ENCODE measurements at regions not wholly inside any gene's neighbourhood (a gene's known extent, or its start where the extent isn't known, plus 50 kb on each side); places are given as distances from the start of the nearest gene placed in this dataset.

DNA sequence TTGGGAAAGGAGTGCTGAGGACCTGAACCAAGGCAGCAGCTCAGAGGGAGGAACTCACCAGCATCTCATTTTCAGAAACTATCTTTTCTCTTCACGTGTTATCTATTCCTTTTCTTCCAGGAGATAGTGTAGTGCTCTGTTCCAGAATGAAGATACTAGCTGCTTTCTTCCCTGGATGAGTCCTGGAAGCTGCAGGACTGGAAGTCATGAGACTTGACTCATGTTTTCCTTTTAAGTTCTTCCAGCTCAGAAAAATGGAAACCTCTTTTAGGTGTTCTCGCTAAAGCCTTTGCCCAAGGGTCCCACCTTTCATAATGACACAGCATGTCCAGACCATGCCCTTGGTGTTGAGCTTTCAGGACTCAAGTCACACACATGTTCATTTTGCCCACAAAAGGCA lies 106.7 kb downstream of the UNC5CL start:
- TF ChIP-seq, protein P1, sequence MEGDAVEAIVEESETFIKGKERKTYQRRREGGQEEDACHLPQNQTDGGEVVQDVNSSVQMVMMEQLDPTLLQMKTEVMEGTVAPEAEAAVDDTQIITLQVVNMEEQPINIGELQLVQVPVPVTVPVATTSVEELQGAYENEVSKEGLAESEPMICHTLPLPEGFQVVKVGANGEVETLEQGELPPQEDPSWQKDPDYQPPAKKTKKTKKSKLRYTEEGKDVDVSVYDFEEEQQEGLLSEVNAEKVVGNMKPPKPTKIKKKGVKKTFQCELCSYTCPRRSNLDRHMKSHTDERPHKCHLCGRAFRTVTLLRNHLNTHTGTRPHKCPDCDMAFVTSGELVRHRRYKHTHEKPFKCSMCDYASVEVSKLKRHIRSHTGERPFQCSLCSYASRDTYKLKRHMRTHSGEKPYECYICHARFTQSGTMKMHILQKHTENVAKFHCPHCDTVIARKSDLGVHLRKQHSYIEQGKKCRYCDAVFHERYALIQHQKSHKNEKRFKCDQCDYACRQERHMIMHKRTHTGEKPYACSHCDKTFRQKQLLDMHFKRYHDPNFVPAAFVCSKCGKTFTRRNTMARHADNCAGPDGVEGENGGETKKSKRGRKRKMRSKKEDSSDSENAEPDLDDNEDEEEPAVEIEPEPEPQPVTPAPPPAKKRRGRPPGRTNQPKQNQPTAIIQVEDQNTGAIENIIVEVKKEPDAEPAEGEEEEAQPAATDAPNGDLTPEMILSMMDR (optimal IDR thresholded peaks at IDR 0.05 in 1 of 3, IDR thresholded peaks at IDR 0.05 in 1 of 3, conservative IDR thresholded peaks at IDR 0.05 in 1 of 3; ENCODE audit: extremely low read depth in 1 of 3, insufficient read depth in 2 of 3, low read length in 3 of 3), result no peak
- no peak for TF ChIP-seq EZH2 (IDR thresholded peaks at IDR 0.05; ENCODE audit: low read length)
